ACHN (cell line): ENCODE measurements at regions not wholly inside any gene's neighbourhood (a gene's known extent, or its start where the extent isn't known, plus 50 kb on each side); places are given as distances from the start of the nearest gene placed in this dataset.
"Not testable (repeated sequence)": the region's sequence is repeated elsewhere in the genome, so short reads cannot be mapped to it uniquely, and the experiment has no call there.

ENCODE experiments used
- DNase-seq: peaks from one replicate; pipeline ENCODE4 v3.0.0-alpha.2; 2015
- in situ Hi-C: cut with HindIII; loops from 2 replicates; pipeline ENCODE4 v1.10.0; 2017; ENCODE audit warnings: low sequenced_read_pairs, low pct_ligation_motif_present, low pct_unique_long_range_greater_than_20kb

- DNase-seq: no peak
- in situ Hi-C loops: no loop called here
Measured at GRCh38 chr15:69751566-69751965, 298.9 kb downstream of the RPLP1 start.

DNA sequence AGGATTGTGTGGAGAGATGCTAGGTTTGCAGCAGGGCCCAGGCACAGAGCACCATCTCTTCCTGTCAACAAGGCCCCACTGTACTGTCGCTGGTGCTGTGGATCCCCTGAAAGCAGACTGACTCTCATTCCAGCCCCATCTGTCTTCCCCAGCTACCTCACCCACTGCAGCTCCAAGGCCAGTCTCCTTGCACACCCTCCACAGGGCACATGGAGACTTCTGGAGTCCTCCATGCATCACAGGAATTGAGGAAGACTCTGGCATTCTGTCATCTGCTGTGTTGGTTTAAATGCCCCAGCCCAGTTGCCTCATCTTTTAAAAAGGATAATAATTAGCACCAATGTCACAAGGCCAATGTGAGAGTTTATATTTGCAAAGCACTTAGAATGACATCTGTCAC is 301.2 kb downstream of the RPLP1 start:
- in situ Hi-C loops: no loop called here
- no peak for DNase-seq

DNA sequence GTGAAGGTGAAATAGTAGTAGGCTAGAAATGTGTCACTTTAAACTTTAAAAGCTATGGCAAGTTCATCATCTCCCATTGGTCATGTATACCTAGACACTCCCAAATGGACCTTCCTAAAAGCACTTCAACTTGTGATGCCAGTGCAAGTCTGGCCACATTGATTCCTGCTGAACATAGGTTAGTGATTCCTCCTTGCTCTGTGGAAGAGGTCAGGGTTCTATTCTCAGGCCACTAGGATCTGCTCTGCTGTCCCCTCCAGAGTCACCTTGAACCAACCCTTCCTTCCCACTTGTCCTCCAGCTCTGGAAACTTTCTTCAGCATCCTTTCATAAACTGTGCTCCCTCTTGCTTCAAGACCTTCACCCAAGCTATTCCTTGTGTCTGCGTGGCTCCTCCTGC is 301.7 kb downstream of the RPLP1 start:
- no peak for DNase-seq
- in situ Hi-C loops: no loop called here

- in situ Hi-C loops: no loop called here
- DNase-seq: no peak
Measured at GRCh38 chr15:69755551-69756310, 303.1 kb downstream of the RPLP1 start.

- DNase-seq: no peak
- in situ Hi-C loops: no loop called here
Measured at GRCh38 chr15:69756440-69756839, 303.8 kb downstream of the RPLP1 start.

DNA sequence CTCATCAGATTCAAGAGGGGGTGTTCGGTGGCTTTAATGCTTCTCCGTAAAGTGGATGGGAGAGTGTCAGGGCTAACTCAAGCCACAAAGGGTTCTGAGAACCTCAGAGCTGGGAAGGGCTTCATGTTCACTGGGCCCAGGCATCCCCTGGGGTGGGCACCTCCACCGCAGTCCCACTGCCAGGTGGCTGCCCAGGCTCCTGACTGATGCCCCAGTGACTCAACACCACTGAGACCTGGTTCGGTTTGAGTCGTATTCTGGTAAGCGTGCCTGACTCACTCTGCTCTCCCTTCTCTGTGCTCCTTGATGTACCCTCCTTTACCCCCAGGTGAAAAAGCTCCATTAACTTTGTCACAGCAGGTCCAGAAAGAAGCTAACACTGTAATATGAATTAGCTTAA is 304.6 kb downstream of the RPLP1 start:
- in situ Hi-C loops: no loop called here
- DNase-seq: no peak

DNA sequence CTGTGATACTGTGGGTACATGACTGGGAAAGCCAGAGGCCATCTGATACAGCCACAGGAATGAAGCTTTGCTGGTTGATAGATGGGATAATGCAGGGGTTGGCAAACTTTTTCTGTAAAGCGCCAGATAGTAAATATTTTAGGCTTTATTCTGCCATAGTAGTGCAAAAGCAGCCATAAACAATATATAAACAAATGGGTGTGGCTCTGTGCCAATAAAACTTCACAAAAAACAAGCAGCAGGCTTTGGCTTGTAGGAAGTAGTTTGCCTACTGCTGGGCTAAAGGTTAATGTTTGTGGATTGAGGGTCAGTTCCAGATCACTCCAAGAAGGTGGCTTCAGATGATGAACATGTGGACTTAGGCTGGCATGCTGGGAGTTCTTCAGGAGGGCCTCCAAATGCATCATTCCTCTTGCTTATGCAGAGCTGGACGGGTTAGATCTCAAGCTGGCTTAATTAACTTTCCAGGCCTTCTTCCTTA is 305.7 kb downstream of the RPLP1 start:
- in situ Hi-C loops: no loop called here
- no peak for DNase-seq

DNA sequence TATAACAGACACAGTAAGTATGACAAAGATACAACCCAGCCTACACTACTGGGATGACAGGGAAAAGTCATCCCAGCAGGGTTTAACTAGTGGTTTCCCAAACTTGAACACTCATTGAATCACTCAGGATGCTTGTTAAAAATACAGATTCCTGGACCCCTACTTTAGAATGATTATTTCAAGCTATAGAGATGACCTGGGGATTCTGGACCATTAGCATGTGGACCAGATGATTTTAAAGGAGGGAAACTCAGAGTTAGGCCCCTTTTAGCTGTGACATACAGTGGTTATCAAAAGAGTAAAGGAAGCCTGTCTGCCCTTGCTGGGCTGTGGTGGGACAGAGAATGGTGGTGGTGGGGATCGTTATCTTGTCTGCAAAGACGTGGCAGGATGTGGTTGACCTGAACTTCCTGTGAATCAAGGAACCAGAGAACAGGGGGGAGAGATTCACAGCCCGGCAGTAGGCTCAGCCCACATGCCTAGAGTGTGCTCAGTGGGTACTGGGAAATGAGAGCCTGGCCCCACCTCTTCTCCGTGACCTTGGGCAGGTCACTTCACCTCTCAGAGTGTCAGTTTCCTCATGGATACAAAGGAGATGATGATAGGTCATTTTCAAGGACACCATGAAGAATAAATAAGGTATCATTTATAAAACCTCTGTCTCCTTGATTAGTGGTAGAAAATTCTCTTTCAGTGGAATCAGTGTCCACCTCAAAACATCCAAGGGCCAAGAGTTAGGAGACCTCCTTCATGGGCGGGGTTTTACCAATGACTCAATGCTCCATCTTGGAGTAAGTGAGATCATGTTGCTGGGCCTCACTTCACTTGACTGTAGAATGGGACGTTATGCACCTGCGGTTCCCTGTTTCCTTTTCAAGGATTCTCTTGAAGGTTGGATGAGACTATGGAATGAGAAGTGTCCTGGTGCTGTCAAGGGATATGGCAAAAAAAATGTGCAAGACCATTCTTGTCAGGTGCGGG is 306.5 kb downstream of the RPLP1 start:
- no peak for DNase-seq
- in situ Hi-C loops: no loop called here

DNA sequence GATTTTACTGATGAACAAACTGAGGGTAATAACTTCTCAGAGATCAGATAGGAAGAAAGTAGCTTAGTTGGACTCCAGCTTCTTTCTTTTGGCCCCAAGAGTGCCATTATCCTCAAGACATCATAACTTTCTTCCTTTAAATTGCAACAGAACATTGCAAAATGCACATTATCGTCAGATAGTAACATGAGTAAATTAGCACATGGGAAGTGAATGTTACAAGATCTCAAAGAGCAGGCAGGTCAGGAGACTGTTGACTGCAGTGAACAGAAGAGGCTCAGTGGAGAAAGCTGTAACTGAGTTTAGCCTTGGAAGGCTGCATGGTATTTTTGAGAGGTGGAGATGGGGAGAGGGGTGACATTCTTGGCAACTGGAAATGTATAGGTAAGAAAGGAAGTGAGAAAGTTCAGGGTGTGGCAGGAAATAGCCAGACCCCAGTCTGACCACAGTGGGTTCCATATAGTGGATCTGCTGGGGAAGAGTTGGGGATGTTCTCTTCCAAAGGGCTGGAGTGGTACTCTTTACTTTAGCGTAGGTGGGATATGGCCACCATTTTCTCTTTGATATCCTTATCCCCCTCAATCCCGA is 307.7 kb downstream of the RPLP1 start:
- no peak for DNase-seq
- in situ Hi-C loops: no loop called here

- DNase-seq: peak; percentile 75
- in situ Hi-C loops: no loop called here
Measured at GRCh38 chr15:69760890-69761568, 308.4 kb downstream of the RPLP1 start.

GRCh38 chr15:69762373-69763148 is 309.9 kb downstream of the RPLP1 start:
- in situ Hi-C loops: no loop called here
- DNase-seq: no peak

DNA sequence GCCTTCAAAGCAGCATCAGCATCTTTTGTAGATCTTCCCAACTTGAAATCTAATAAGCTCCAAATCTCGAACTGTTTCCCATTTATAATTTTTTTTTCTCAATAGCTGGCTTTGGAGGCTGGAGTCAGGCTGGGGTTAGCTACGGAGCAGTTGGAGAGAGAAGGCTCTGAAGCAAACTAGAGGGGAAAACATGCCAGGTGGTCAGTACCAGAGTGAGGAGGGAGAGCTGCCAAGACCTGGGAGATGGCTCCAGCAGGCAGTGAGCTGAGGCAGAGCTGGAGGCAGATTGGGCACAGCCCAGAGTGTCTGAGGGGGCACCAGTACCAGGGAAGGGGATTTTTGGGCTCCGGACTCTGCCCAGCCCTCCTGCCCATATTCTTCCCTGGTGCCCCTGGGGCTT is 311.2 kb downstream of the RPLP1 start:
- in situ Hi-C loops: no loop called here
- no peak for DNase-seq

DNA sequence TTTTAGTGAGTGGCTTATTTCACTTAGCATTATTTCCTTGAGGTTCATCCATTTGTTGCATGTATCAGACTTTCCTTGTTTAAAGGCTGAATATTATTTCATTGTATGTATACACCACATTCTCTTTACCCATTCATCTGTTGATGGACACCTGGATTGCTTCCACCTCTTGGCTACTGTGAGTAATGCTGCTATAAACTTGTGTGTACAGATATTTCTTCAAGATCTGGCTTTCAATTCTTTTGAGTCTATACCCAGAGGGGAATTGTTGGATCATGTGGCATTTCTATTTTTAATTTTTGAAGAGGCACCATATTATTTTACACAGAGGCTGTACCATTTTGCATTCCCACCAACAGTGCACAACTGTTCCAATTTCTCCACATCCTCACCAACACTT is 313.5 kb downstream of the RPLP1 start:
- in situ Hi-C loops: no loop called here
- DNase-seq: no peak

DNA sequence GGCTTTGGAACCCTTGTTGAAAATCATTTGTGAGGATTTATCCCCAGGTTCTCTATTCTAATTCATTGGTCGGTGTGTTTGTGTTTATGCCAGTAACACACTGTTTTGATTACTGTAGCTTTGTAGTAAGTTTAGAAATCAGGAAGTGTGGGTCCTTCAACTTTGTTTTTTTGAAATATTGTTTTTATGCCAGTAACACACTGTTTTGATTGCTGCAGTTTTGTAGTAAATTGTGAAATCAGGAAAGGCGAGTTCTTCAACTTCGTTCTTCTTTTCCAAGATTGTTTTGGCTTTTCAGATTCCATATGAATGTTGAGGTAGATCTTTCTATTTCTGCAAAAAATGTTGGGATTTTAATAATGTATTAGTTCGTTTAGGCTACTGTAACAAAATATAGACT is 314.6 kb downstream of the RPLP1 start:
- in situ Hi-C loops: no loop called here
- no peak for DNase-seq

DNA sequence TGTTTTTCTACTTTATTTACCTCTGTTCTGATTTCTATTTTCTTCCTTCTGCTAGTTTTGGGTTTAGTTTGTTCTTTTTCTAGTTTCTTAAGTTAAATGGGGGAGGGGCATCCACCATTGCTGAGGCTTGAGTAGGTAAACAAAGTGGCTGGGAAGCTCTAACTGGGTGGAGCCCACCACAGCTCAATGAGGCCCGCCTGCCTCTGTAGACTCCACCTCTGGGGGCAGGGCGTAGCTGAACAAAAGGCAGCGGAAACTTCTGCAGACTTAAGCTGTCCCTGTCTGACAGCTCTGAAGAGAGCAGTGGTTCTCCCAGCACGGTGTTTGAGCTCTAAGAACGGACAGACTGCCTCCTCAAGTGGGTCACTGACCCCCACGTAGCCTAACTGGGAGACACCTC is 316.7 kb downstream of the RPLP1 start:
- in situ Hi-C loops, DNase-seq: not testable (repeated sequence)

GRCh38 chr15:69774258-69774657 is 321.6 kb downstream of the RPLP1 start:
- DNase-seq, in situ Hi-C loops: not testable (repeated sequence)

- in situ Hi-C loops: not testable (repeated sequence)
Measured at GRCh38 chr15:69774711-69775110, 322.1 kb downstream of the RPLP1 start.

GRCh38 chr15:69777356-69777755 is 320.4 kb downstream of the TLE3 start:
- DNase-seq: no peak
- in situ Hi-C loops: no loop called here

More at GRCh38 chr15:69774711-69775110, 322.1 kb downstream of the RPLP1 start:
- not testable (repeated sequence) for DNase-seq
